Natural killer cell (primary cell): ENCODE measurements at regions not wholly inside any gene's neighbourhood (a gene's known extent, or its start where the extent isn't known, plus 50 kb on each side); places are given as distances from the start of the nearest gene placed in this dataset.

Experiments
- ATAC-seq, 3 donors: fragments of 150-1000 bp in 2 of 3; fragments of 200-7000 bp in 1 of 3; cut with Tn5 transposase; 1 replicate in 1 of 3; 2 replicates in 2 of 3; pipeline ENCODE4 v1.10.0; 2021; ENCODE audit warnings: mild to moderate bottlenecking in 2 of 3, moderate library complexity in 2 of 3
- DNase-seq, 2 donors: peaks; one replicate each; pipeline versions ENCODE4 v3.0.0 to v3.0.0-alpha.2; 2013 to 2021; ENCODE audit warnings: mixed read lengths in 1 of 2
- H3K27ac ChIP-seq: one replicate; pipeline ENCODE4 v1.5.1; 2013; ENCODE audit warnings: mild to moderate bottlenecking, low read length
- H3K27me3 ChIP-seq: one replicate; pipeline ENCODE4 v1.6.1; 2013; ENCODE audit warnings: low read length; ENCODE audit not compliant: control insufficient read depth, insufficient read depth
- H3K36me3 ChIP-seq: one replicate; pipeline ENCODE4 v1.6.1; 2013; ENCODE audit warnings: low read length; ENCODE audit not compliant: control insufficient read depth, insufficient read depth
- H3K4me1 ChIP-seq: one replicate; pipeline ENCODE4 v1.6.1; 2013; ENCODE audit warnings: low read length; ENCODE audit not compliant: control insufficient read depth, insufficient read depth
- H3K4me3 ChIP-seq: one replicate; pipeline ENCODE4 v1.5.1; 2013; ENCODE audit warnings: low read length
- H3K9me3 ChIP-seq: one replicate; pipeline ENCODE4 v1.6.1; 2013; ENCODE audit warnings: low read length; ENCODE audit not compliant: control insufficient read depth, insufficient read depth
- H3K27ac Mint-ChIP-seq, 2 donors: one replicate each; pipeline ENCODE4 v1.8.0; 2022; ENCODE audit warnings: mild to moderate bottlenecking in 2 of 2, mixed read lengths in 2 of 2, moderate library complexity in 1 of 2
- H3K27me3 Mint-ChIP-seq, 2 donors: one replicate each; pipeline ENCODE4 v1.8.0; 2022; ENCODE audit warnings: low read depth in 2 of 2, mixed read lengths in 2 of 2
- H3K36me3 Mint-ChIP-seq: one replicate; pipeline ENCODE4 v1.8.0; 2022; ENCODE audit warnings: mixed read lengths
- H3K4me1 Mint-ChIP-seq, 2 donors: one replicate each; pipeline ENCODE4 v1.8.0; 2022; ENCODE audit warnings: mixed read lengths in 2 of 2
- H3K4me3 Mint-ChIP-seq: one replicate; pipeline ENCODE4 v1.8.0; 2022; ENCODE audit warnings: mild to moderate bottlenecking, moderate library complexity, mixed read lengths
- H3K9me3 Mint-ChIP-seq, 2 donors: one replicate each; pipeline ENCODE4 v1.8.0; 2022; ENCODE audit warnings: mixed read lengths in 2 of 2
- WGBS: methylation state at CpG from one replicate; pipeline ENCODE4 v1.1.7; 2013; ENCODE audit warnings: missing lambda C conversion rate; ENCODE audit not compliant: insufficient coverage; 5-methylcytosine and 5-hydroxymethylcytosine counted together
- intact Hi-C: fragments of 100-400 bp; cut with micrococcal nuclease; formaldehyde crosslinking; loops from one replicate; pipeline ENCODE4 v1.14.2; 2022
- TF ChIP-seq, protein P1 (sequence below): fragments of 200-600 bp; IDR thresholded peaks from one replicate; pipeline ENCODE4 v1.8.0; 2022; ENCODE audit warnings: antibody characterized with exemption

- Histone ChIP-seq H3K27me3 (no peaks in the 10 kb centered on the region), H3K4me1 (no peaks in the 10 kb centered on the region), H3K27ac (no peak overlapping the region), H3K9me3 (no peaks in the 10 kb centered on the region), H3K36me3 (no peaks in the 10 kb centered on the region), H3K4me3 (no peak overlapping the region)
- Mint-ChIP-seq H3K4me1 (no peaks in the 10 kb centered on the region), H3K9me3 (no peaks in the 10 kb centered on the region), H3K27ac (no peak overlapping the region), H3K4me3 (no peak overlapping the region), H3K36me3 (no peaks in the 10 kb centered on the region), H3K27me3 (peaks cover 6 to 12% of the 10 kb centered on the region in 2 donors)
- no peak for DNase-seq
- intact Hi-C loops: no loop called here
- WGBS: 92% methylated on average over 13 of the region's 14 CpGs
- TF ChIP-seq, protein P1, sequence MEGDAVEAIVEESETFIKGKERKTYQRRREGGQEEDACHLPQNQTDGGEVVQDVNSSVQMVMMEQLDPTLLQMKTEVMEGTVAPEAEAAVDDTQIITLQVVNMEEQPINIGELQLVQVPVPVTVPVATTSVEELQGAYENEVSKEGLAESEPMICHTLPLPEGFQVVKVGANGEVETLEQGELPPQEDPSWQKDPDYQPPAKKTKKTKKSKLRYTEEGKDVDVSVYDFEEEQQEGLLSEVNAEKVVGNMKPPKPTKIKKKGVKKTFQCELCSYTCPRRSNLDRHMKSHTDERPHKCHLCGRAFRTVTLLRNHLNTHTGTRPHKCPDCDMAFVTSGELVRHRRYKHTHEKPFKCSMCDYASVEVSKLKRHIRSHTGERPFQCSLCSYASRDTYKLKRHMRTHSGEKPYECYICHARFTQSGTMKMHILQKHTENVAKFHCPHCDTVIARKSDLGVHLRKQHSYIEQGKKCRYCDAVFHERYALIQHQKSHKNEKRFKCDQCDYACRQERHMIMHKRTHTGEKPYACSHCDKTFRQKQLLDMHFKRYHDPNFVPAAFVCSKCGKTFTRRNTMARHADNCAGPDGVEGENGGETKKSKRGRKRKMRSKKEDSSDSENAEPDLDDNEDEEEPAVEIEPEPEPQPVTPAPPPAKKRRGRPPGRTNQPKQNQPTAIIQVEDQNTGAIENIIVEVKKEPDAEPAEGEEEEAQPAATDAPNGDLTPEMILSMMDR: no peak
- no peak for ATAC-seq
Observed at GRCh38 chr1:30451532-30452125, 271.8 kb downstream of the MATN1 start.

DNA sequence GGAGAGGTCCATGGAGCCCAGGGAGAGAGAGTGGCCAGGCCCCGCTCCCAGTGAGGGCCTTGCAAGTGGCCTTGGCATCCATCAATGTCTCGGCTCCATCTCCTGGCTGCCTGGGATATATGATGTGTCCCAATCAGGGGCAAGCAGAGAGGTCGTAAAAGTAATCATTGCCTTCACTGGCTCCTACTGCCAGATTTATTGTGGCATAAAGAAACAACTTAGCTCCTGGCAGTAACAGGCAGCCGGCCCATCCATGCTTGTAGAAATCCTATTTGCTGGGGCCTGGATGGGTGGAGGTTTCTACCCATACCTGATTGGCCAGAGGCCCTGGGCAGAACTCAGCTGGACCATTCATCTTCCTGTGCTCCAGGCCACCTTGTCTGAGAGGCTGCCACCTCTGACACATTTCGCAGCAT, 272.6 kb downstream of the MATN1 start:
- no peaks in the 10 kb centered on the region for H3K36me3 ChIP-seq
- no peak overlapping the region for H3K27ac ChIP-seq
- Mint-ChIP-seq H3K4me1 (no peaks in the 10 kb centered on the region), H3K9me3 (no peaks in the 10 kb centered on the region), H3K27me3 (peaks cover 0 to 8% of the 10 kb centered on the region in 2 donors), H3K27ac (no peak overlapping the region), H3K36me3 (no peaks in the 10 kb centered on the region), H3K4me3 (no peak overlapping the region)
- H3K9me3 ChIP-seq: no peaks in the 10 kb centered on the region
- H3K4me3 ChIP-seq: no peak overlapping the region
- H3K4me1 ChIP-seq: no peaks in the 10 kb centered on the region
- no peak for DNase-seq
- TF ChIP-seq, protein P1: no peak
- 82% methylated on average over 5 of the region's 5 CpGs for WGBS
- intact Hi-C loops: no loop called here
- ATAC-seq: no peak
- no peaks in the 10 kb centered on the region for H3K27me3 ChIP-seq

DNA sequence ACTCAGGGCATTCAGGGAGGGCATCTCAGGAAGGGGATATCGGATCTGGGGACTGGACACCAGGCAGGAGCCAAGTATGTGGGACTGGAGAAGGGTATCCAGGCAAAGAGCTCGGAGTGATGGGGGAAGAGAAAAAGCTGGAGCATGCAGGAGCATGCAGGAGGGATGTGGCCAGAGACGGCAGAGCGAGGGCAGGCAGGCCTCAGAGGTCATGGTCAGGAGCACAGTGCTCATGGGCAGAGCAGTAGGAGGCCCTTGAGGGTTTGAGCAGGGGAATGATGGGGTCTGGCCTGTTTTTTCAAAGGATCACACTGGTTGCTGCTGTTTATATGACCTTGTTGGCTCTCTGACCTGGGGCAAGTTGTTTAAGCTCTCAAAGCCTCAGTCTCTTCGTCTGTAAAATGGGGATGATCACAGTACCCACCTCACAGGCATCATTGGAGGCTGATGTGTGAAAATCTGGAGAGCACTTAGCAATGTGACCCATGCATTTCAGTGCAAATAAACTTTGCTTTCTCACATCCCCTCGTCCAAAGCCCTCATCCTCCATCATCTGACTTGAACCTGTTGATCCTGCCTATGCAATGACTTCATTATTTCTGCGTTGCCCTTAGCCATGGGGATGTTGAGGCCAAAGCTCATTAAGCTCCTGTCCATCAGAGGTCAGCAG, 273.1 kb downstream of the MATN1 start:
- no peaks in the 10 kb centered on the region for H3K4me1 Mint-ChIP-seq
- no peaks in the 10 kb centered on the region for H3K36me3 ChIP-seq
- H3K4me1 ChIP-seq: no peaks in the 10 kb centered on the region
- no peaks in the 10 kb centered on the region for H3K36me3 Mint-ChIP-seq
- no peaks in the 10 kb centered on the region for H3K27me3 ChIP-seq
- WGBS: 67% methylated on average over 7 of the region's 7 CpGs
- DNase-seq: no peak
- H3K4me3 Mint-ChIP-seq: no peak overlapping the region
- TF ChIP-seq, protein P1: no peak
- H3K4me3 ChIP-seq: no peak overlapping the region
- intact Hi-C loops: no loop called here
- no peaks in the 10 kb centered on the region for H3K9me3 ChIP-seq
- no peak overlapping the region for H3K27ac Mint-ChIP-seq
- ATAC-seq: no peak
- H3K27ac ChIP-seq: no peak overlapping the region
- no peaks in the 10 kb centered on the region for H3K9me3 Mint-ChIP-seq
- H3K27me3 Mint-ChIP-seq: peaks cover 0 to 10% of the 10 kb centered on the region in 2 donors
